Left ventricle myocardium inferior (tissue), 1 donor: ENCODE measurements at regions not wholly inside any gene's neighbourhood (a gene's known extent, or its start where the extent isn't known, plus 50 kb on each side); places are given as distances from the start of the nearest gene placed in this dataset.
A peak's percentile ranks its signal among the peaks of the same experiment; 100 is the strongest.
"Not testable (repeated sequence)": the region's sequence is repeated elsewhere in the genome, so short reads cannot be mapped to it uniquely, and the experiment has no call there.

Experiments
- DNase-seq: peaks from one replicate; pipeline ENCODE4 v3.0.0-alpha.2; 2020
- H3K27ac ChIP-seq: fragments of 200-600 bp; replicated peaks from 2 replicates; pipeline ENCODE4 v1.8.0; 2021
- H3K27me3 ChIP-seq: fragments of 200-600 bp; 2 replicates; pipeline ENCODE4 v1.8.0; 2021; ENCODE audit warnings: low read depth
- H3K36me3 ChIP-seq: fragments of 200-600 bp; 2 replicates; pipeline ENCODE4 v1.8.0; 2021
- H3K4me1 ChIP-seq: fragments of 200-600 bp; 2 replicates; pipeline ENCODE4 v1.8.0; 2021
- H3K4me3 ChIP-seq: fragments of 200-600 bp; 2 replicates; pipeline ENCODE4 v1.8.0; 2021; ENCODE audit warnings: mild to moderate bottlenecking, moderate library complexity
- H3K9me3 ChIP-seq: fragments of 200-600 bp; replicated peaks from 2 replicates; pipeline ENCODE4 v1.8.0; 2021
- CTCF ChIP-seq: fragments of 200-600 bp; IDR thresholded peaks from 2 replicates; pipeline ENCODE4 v1.8.0; 2021; ENCODE audit warnings: antibody characterized with exemption, mild to moderate bottlenecking, borderline replicate concordance
- intact Hi-C: fragments of 100-400 bp; cut with micrococcal nuclease; formaldehyde crosslinking; loops from one replicate; pipeline ENCODE4 v1.11.0; 2022
- donor health status: DM: no; HTN: yes; CAD: no; lungs with severe emphysema.

GRCh38 chr17:52420555-52421078 is 262.1 kb upstream of the CA10 start:
- no peaks in the 10 kb centered on the region for H3K36me3 ChIP-seq
- intact Hi-C loops, result no loop called here
- no peaks in the 10 kb centered on the region for H3K27me3 ChIP-seq
- no peak overlapping the region for H3K27ac ChIP-seq
- no peak for DNase-seq
- H3K4me3 ChIP-seq, result no peak overlapping the region
- no peaks in the 10 kb centered on the region for H3K4me1 ChIP-seq
- peaks cover 17% of the 10 kb centered on the region for H3K9me3 ChIP-seq
- no peak for TF ChIP-seq CTCF

DNA sequence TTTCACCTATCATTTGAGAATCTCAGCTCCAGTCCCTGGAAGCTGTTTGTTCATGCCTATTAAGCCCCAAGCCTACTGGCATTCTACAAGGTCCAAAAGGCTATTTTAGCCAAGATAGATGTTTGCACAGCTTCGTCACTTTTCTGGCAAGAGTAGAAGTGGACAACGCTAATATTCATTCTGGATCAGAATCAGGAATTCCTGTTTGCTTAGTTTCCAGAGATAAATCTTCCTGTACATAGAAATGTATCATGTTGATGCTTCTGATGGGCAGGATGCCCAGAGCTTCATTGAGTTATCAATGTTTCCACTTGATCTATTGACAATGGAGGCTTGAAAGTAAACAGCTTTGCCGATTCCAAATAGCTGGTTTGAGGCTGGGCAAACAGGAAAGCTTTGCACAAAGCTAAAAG is 260.7 kb upstream of the CA10 start:
- DNase-seq, result no peak
- intact Hi-C loops, result no loop called here
- Histone ChIP-seq H3K27ac (no peak overlapping the region), H3K9me3 (peaks cover 4% of the 10 kb centered on the region), H3K36me3 (no peaks in the 10 kb centered on the region), H3K4me3 (no peak overlapping the region), H3K27me3 (no peaks in the 10 kb centered on the region), H3K4me1 (no peaks in the 10 kb centered on the region)
- no peak for TF ChIP-seq CTCF

DNA sequence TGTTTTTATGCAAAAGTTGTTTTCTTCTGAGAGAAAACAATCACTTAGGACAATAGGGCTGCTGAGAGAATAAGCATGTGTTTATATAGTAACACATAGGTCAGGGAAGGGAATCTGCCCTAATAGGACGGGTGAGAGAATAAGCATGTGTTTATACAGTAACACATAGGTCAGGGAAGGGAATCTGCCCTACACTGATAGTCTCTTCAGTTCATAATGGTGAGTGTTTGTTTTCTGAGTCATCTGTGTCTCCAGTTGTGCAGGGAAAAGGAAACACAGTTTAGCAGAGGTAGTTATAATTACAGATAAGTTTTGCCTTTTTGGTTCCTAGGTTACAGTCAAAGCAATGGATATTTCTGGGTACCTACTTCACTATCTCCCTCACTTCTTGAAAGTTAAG is 252.3 kb upstream of the CA10 start:
- Histone ChIP-seq H3K36me3 (no peaks in the 10 kb centered on the region), H3K27me3 (no peaks in the 10 kb centered on the region), H3K4me3 (no peak overlapping the region), H3K27ac (no peak overlapping the region), H3K9me3 (peaks cover 8% of the 10 kb centered on the region), H3K4me1 (no peaks in the 10 kb centered on the region)
- no peak for DNase-seq
- no peak for TF ChIP-seq CTCF
- intact Hi-C loops, result no loop called here

- H3K27me3 ChIP-seq, intact Hi-C loops, H3K4me1 ChIP-seq, H3K36me3 ChIP-seq, H3K4me3 ChIP-seq, H3K9me3 ChIP-seq, DNase-seq, H3K27ac ChIP-seq: not testable (repeated sequence)
Observed at GRCh38 chr17:52409222-52409621, 250.7 kb upstream of the CA10 start.

DNA sequence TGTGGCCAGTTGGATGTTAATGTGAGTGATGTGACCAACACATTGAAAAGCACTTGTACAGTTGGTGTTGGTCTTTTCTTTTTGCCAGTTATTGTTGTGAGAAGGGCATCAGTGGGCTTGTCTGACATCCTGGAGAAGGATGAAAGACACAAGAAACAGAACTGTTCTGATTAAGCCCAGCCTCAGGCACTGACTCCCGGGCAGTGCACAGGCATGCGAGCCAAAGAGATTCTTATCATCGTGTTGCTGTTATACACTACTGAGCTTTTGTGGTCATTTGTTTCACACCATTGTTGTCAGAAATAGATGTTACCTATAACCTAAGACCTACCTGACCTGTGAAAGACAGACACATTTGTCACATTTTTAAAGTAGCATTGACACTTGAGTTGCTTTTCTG is 236.8 kb upstream of the CA10 start:
- Histone ChIP-seq H3K36me3 (no peaks in the 10 kb centered on the region), H3K9me3 (peaks cover 17% of the 10 kb centered on the region)
- intact Hi-C loops, result no loop called here

DNA sequence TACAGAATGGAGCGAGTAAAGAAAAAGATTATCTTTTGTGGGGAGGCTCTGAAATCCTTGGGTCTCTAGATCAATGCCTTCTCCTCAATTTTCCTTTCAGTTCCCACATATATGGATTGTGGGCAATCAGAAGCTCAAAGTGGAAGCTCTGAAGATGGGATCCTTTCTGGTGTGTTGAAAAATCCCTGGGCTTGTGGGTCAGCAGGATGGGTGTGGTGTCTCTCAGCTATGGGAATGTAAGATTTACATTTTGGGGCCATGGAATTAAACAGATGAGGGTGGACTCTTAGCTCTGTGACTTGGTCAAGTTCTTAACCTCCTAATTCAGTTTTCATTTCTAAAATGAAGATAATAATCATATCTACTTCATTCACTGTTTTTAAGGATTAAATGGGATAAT is 231.9 kb upstream of the CA10 start:
- Histone ChIP-seq H3K27ac (no peak overlapping the region), H3K9me3 (no peaks in the 10 kb centered on the region), H3K36me3 (no peaks in the 10 kb centered on the region), H3K4me1 (no peaks in the 10 kb centered on the region), H3K27me3 (peaks cover 4% of the 10 kb centered on the region), H3K4me3 (peak overlapping the region; percentile 43)
- intact Hi-C loops, result no loop called here
- no peak for TF ChIP-seq CTCF
- no peak for DNase-seq

More for the DNA sequence above, 236.8 kb upstream of the CA10 start:
- no peak overlapping the region for H3K4me3 ChIP-seq
- TF ChIP-seq CTCF, result no peak
- no peaks in the 10 kb centered on the region for H3K27me3 ChIP-seq
- H3K4me1 ChIP-seq, result no peaks in the 10 kb centered on the region
- no peak for DNase-seq
- H3K27ac ChIP-seq, result no peak overlapping the region
